Muscle layer of duodenum (tissue), 2 donors: ENCODE measurements at regions not wholly inside any gene's neighbourhood (a gene's known extent, or its start where the extent isn't known, plus 50 kb on each side); places are given as distances from the start of the nearest gene placed in this dataset.

Experiments
- H3K27ac ChIP-seq: one replicate; pipeline ENCODE4 v1.7.0; 2013; ENCODE audit warnings: mild to moderate bottlenecking, low read length
- H3K27me3 ChIP-seq: one replicate; pipeline ENCODE4 v1.7.0; 2013; ENCODE audit warnings: low read depth, mild to moderate bottlenecking, control low read depth, low read length
- H3K36me3 ChIP-seq, 2 donors: one replicate each; pipeline ENCODE4 v1.7.0; 2013; ENCODE audit warnings: low read length in 2 of 2, control low read depth in 1 of 2, mild to moderate bottlenecking in 1 of 2; ENCODE audit not compliant: insufficient read depth in 2 of 2, control insufficient read depth in 1 of 2
- H3K4me1 ChIP-seq, 2 donors: one replicate each; pipeline ENCODE4 v1.7.0; 2013; ENCODE audit warnings: low read length in 2 of 2, mild to moderate bottlenecking in 2 of 2, control low read depth in 1 of 2, moderate library complexity in 1 of 2; ENCODE audit not compliant: insufficient read depth in 2 of 2, control insufficient read depth in 1 of 2
- H3K4me3 ChIP-seq, 2 donors: one replicate each; pipeline ENCODE4 v1.7.0; 2013; ENCODE audit warnings: low read length in 2 of 2, low read depth in 1 of 2, mild to moderate bottlenecking in 1 of 2
- H3K9me3 ChIP-seq, 2 donors: one replicate each; pipeline ENCODE4 v1.7.0; 2013; ENCODE audit warnings: low read length in 2 of 2, control low read depth in 1 of 2, mild to moderate bottlenecking in 1 of 2; ENCODE audit not compliant: control insufficient read depth in 1 of 2
- donor health status: healthy.

GRCh38 chr2:156803967-156804366 lies 367.8 kb downstream of the GPD2 start:
- Histone ChIP-seq H3K27me3 (no peaks in the 10 kb centered on the region), H3K4me1 (no peaks in the 10 kb centered on the region), H3K9me3 (no peaks in the 10 kb centered on the region), H3K4me3 (no peak overlapping the region), H3K36me3 (no peaks in the 10 kb centered on the region), H3K27ac (no peak overlapping the region)

DNA sequence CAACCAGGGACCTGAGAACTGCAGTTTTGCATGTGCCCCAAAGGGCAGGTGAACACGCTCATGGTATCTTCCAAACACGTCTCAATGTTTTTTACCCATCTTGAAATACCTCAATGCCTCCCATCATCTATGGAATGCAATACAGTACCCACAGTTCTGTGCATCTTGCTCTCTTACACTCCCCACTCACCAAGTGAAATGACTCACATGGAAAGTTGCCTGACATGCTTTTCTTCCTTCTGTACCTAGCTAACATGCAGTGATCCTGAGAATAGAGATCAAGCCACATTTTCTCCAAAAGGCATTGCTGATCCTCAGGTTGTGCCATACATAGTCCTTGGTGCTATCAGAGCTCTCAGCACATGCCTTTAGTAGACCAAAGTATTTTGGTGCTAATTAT lies 373.9 kb downstream of the GPD2 start:
- H3K9me3 ChIP-seq = no peaks in the 10 kb centered on the region
- no peaks in the 10 kb centered on the region for H3K4me1 ChIP-seq
- H3K36me3 ChIP-seq = no peaks in the 10 kb centered on the region
- H3K27ac ChIP-seq = no peak overlapping the region
- H3K4me3 ChIP-seq = no peak overlapping the region
- H3K27me3 ChIP-seq = no peaks in the 10 kb centered on the region

- Histone ChIP-seq H3K27me3 (no peaks in the 10 kb centered on the region), H3K36me3 (no peaks in the 10 kb centered on the region), H3K27ac (no peak overlapping the region), H3K4me1 (no peaks in the 10 kb centered on the region), H3K4me3 (no peak overlapping the region), H3K9me3 (no peaks in the 10 kb centered on the region)
Observed at GRCh38 chr2:156812496-156812895, 376.3 kb downstream of the GPD2 start.

DNA sequence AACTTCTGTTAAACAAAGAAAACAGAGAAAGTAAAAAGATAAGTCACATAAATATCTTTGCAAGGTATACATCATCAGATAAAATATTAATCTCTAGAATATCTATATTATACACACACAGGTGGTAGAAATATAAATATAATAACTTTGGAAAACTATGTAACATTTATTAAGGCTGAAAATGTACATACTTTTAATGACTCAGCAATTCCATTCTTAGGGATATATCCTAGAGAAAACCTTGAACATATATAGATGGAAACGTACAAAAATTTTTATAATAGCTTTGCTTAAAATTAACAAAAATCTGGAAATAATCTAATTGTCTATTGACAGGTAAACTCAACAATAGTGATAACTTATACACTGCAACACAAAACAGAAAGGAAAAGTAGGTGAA lies 381.3 kb downstream of the GPD2 start:
- no peaks in the 10 kb centered on the region for H3K36me3 ChIP-seq
- H3K4me1 ChIP-seq = no peaks in the 10 kb centered on the region
- H3K27me3 ChIP-seq = no peaks in the 10 kb centered on the region
- no peak overlapping the region for H3K4me3 ChIP-seq
- H3K27ac ChIP-seq = no peak overlapping the region
- H3K9me3 ChIP-seq = no peaks in the 10 kb centered on the region

DNA sequence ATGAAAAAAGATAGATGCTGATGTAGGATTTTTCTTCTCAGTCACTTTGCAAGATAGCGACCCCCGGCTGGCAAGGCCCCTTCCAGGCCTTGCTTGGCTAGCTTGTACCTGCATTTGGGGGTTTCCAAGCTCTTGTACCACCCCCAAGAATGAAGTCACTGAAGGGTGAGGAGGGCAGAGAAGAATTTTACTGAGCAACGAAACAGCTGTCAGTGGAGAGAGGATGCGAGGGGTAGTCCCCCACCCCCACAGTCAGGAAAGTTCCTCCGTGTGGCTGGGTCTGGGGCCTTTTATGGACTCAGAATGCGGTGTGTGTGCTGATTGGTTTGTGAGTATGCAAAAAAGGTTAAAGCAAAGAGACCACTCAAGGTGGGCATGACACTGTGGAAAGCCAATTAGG lies 382.0 kb downstream of the GPD2 start:
- Histone ChIP-seq H3K36me3 (no peaks in the 10 kb centered on the region), H3K4me1 (no peaks in the 10 kb centered on the region), H3K27ac (no peak overlapping the region), H3K27me3 (no peaks in the 10 kb centered on the region), H3K9me3 (no peaks in the 10 kb centered on the region), H3K4me3 (no peak overlapping the region)

GRCh38 chr2:156818944-156819343 lies 382.8 kb downstream of the GPD2 start:
- no peak overlapping the region for H3K27ac ChIP-seq
- no peaks in the 10 kb centered on the region for H3K9me3 ChIP-seq
- H3K4me3 ChIP-seq = no peak overlapping the region
- no peaks in the 10 kb centered on the region for H3K4me1 ChIP-seq
- no peaks in the 10 kb centered on the region for H3K27me3 ChIP-seq
- no peaks in the 10 kb centered on the region for H3K36me3 ChIP-seq

- Histone ChIP-seq H3K36me3 (no peaks in the 10 kb centered on the region), H3K4me3 (no peak overlapping the region), H3K9me3 (no peaks in the 10 kb centered on the region), H3K4me1 (no peaks in the 10 kb centered on the region), H3K27ac (no peak overlapping the region), H3K27me3 (no peaks in the 10 kb centered on the region)
Observed at GRCh38 chr2:156826341-156826933, 390.3 kb downstream of the GPD2 start.

DNA sequence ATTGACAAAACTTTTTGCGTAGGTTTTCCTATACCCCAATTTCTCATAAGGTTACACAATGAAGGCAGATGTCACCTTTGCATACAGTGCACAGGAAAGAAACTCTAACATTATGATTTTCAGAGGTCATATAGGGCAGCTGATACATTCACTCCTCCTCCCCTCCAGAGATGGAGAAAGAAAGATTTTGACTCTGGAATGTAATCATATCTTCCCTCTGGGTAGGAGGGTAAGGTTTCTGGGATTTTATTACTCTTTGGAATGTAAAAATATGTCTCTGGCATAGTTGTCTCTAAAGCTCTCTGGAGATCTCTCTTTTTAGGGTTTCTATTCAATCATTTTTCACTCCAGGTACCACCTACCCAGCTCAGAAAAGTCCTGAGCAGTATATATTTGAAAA lies 398.3 kb downstream of the GPD2 start:
- Histone ChIP-seq H3K4me3 (no peak overlapping the region), H3K27ac (no peak overlapping the region), H3K4me1 (no peaks in the 10 kb centered on the region), H3K36me3 (no peaks in the 10 kb centered on the region), H3K27me3 (no peaks in the 10 kb centered on the region), H3K9me3 (no peaks in the 10 kb centered on the region)

DNA sequence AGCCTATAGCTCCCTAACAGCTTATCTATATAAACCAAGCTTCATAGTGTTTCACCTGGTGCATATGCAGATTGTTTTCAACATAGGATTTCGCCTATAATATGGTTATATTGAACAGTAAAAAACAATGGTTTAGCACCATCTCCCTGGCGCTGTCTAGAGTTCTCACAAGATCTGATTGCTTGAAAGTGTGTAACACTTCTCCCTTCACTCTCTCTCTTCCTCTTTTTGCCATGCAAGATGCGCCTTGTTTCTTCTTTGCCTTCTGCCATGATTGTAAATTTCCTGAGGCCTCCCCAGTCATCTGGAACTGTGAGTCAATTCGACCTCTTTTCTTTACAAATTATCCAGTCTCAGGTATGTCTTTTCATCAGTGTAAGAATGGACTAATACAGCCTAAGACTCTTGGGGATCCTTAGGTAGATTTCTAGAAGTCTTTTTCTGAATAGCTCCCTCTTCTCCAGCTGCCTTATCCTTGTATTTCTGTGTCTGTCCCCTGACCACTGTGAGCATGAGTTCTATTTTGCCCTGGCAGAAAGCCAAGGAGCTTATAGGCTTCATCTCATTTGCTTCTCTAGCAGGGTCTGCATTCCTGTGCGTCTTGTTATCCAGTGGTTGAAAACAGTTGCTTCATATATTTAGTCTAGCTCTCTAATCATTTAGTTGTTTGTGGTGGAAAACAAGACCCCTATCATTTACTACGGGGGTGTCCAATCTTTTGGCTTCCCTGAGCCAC lies 401.6 kb downstream of the GPD2 start:
- H3K4me3 ChIP-seq = no peak overlapping the region
- H3K27me3 ChIP-seq = no peaks in the 10 kb centered on the region
- no peaks in the 10 kb centered on the region for H3K4me1 ChIP-seq
- no peaks in the 10 kb centered on the region for H3K36me3 ChIP-seq
- no peak overlapping the region for H3K27ac ChIP-seq
- H3K9me3 ChIP-seq = no peaks in the 10 kb centered on the region

DNA sequence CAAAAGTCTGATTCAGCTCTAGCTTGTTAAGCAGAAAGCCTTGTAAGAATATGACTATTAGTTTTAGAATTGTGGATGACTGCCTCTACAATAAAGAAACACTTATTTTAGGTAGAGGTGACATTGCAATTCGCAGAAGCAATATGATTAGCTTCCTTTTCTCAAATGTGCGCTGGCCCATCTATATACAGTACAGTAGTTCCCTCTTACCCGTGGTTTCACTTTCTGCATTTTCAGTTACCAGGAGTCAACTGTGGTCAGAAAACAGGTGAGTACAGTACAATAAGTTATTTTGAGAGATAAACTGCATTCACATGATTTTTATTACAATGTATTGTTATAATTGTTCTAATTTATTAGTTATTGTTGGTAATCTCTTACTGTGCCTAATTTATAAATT lies 405.1 kb downstream of the GPD2 start:
- Histone ChIP-seq H3K4me1 (no peaks in the 10 kb centered on the region), H3K9me3 (no peaks in the 10 kb centered on the region), H3K27ac (no peak overlapping the region), H3K36me3 (no peaks in the 10 kb centered on the region), H3K4me3 (no peak overlapping the region), H3K27me3 (no peaks in the 10 kb centered on the region)

- Histone ChIP-seq H3K4me3 (no peak overlapping the region), H3K9me3 (no peaks in the 10 kb centered on the region), H3K27ac (no peak overlapping the region), H3K36me3 (no peaks in the 10 kb centered on the region), H3K4me1 (no peaks in the 10 kb centered on the region), H3K27me3 (no peaks in the 10 kb centered on the region)
Observed at GRCh38 chr2:156845806-156846558, 409.8 kb downstream of the GPD2 start.
